OCI-LY7 (cell line): ENCODE measurements at regions not wholly inside any gene's neighbourhood (a gene's known extent, or its start where the extent isn't known, plus 50 kb on each side); places are given as distances from the start of the nearest gene placed in this dataset.
"Not testable (repeated sequence)": the region's sequence is repeated elsewhere in the genome, so short reads cannot be mapped to it uniquely, and the experiment has no call there.

Source experiments
- BruUV-seq: library from RNA; stranded (reverse); fragments of 400-500 nt; replicated peaks from 2 replicates; lab custom pipeline; 2021; lab: Mats Ljungman, UMichigan
- CTCF ChIA-PET: fragments of 300-600 bp; sonication (Branson Sonifier 250); formaldehyde crosslinking; loops from one replicate; lab custom pipeline; 2022; ENCODE audit warnings: antibody characterized with exemption; ENCODE audit not compliant: unreplicated experiment; lab: Charles Lee
- POLR2A ChIA-PET: fragments of 300-600 bp; sonication (Branson Sonifier 250); formaldehyde crosslinking; loops from one replicate; lab custom pipeline; 2022; ENCODE audit warnings: antibody characterized with exemption; lab: Charles Lee
- DNase-seq: peaks from one replicate; pipeline ENCODE4 v3.0.0-alpha.2; 2015; ENCODE audit warnings: low spot score
- H2AFZ ChIP-seq: fragments of 200-600 bp; sonication (generic), shearing (Covaris generic); 2 replicates; pipeline ENCODE4 v1.6.1; 2014; ENCODE audit warnings: mild to moderate bottlenecking, antibody characterized with exemption, low read length, moderate library complexity
- H3K27ac ChIP-seq: fragments of 200-600 bp; sonication (generic); 2 replicates; pipeline ENCODE4 v1.5.1; 2014; ENCODE audit warnings: mixed run types, low read depth, mild to moderate bottlenecking, moderate library complexity, low read length, inconsistent platforms; ENCODE audit not compliant: poor library complexity, severe bottlenecking
- H3K36me3 ChIP-seq: fragments of 200-600 bp; sonication (generic); 2 replicates; pipeline ENCODE4 v1.6.1; 2014; ENCODE audit warnings: mild to moderate bottlenecking, antibody characterized with exemption, low read length, moderate library complexity, mixed read lengths; ENCODE audit not compliant: insufficient read depth
- H3K4me1 ChIP-seq: fragments of 200-600 bp; sonication (generic); 2 replicates; pipeline ENCODE4 v1.5.1; 2014; ENCODE audit warnings: mild to moderate bottlenecking, low read length; ENCODE audit not compliant: insufficient read depth, poor library complexity, severe bottlenecking
- H3K4me2 ChIP-seq: fragments of 200-600 bp; sonication (generic); 2 replicates; pipeline ENCODE4 v1.6.1; 2014; ENCODE audit warnings: mild to moderate bottlenecking, low read length
- H3K4me3 ChIP-seq: fragments of 200-600 bp; sonication (generic); 2 replicates; pipeline ENCODE4 v1.5.1; 2014; ENCODE audit warnings: mild to moderate bottlenecking, low read depth, low read length; ENCODE audit not compliant: poor library complexity, severe bottlenecking
- H3K79me2 ChIP-seq: fragments of 200-600 bp; sonication (generic); 2 replicates; pipeline ENCODE4 v1.6.1; 2016; ENCODE audit warnings: low read depth, mild to moderate bottlenecking, low read length, moderate library complexity, mixed read lengths; ENCODE audit not compliant: insufficient read depth
- H3K9me2 ChIP-seq: fragments of 200-600 bp; sonication (generic); 2 replicates; pipeline ENCODE4 v1.6.1; 2016; ENCODE audit warnings: mild to moderate bottlenecking, low read length, mixed read lengths; ENCODE audit not compliant: insufficient read depth
- H3K9me3 ChIP-seq: fragments of 200-600 bp; sonication (generic); 2 replicates; pipeline ENCODE4 v1.6.1; 2014; ENCODE audit warnings: mild to moderate bottlenecking, mixed run types, low read length, mixed read lengths
- H4K20me1 ChIP-seq: fragments of 200-600 bp; sonication (generic); 2 replicates; pipeline ENCODE4 v1.6.1; 2014; ENCODE audit warnings: mild to moderate bottlenecking, antibody characterized with exemption, low read length, moderate library complexity, mixed read lengths; ENCODE audit not compliant: insufficient read depth
- CTCF ChIP-seq: fragments of 200-600 bp; sonication (generic); conservative IDR thresholded peaks from 2 replicates; pipeline ENCODE4 v1.5.1; 2014; ENCODE audit warnings: mild to moderate bottlenecking, antibody characterized with exemption, low read length, moderate library complexity, mixed read lengths
- EZH2phosphoT487 ChIP-seq: fragments of 200-600 bp; sonication (generic); IDR thresholded peaks from 2 replicates; pipeline ENCODE4 v1.6.1; 2018; ENCODE audit warnings: low read depth, borderline replicate concordance, mild to moderate bottlenecking, mixed run types, antibody characterized with exemption, low read length, moderate library complexity, mixed read lengths
- intact Hi-C: fragments of 100-400 bp; cut with micrococcal nuclease; formaldehyde crosslinking; loops from one replicate; pipeline ENCODE4 v1.10.0; 2022; ENCODE audit not compliant: unreplicated experiment

GRCh38 chr9:31916591-31917241 lies 467.7 kb upstream of the ACO1 start:
- CTCF ChIA-PET = no interaction called here
- Histone ChIP-seq H3K9me2 (no peaks in the 10 kb centered on the region), H3K9me3 (no peaks in the 10 kb centered on the region), H3K36me3 (no peaks in the 10 kb centered on the region), H2AFZ (no peak overlapping the region), H3K4me2 (no peak overlapping the region), H3K79me2 (no peaks in the 10 kb centered on the region), H4K20me1 (no peaks in the 10 kb centered on the region), H3K27ac (no peak overlapping the region), H3K4me3 (no peak overlapping the region), H3K4me1 (no peaks in the 10 kb centered on the region)
- POLR2A ChIA-PET = no interaction called here
- intact Hi-C loops = no loop called here
- no TSS peak for BruUV-seq
- TF ChIP-seq CTCF = no peak; the same call in 1 of the 2 replicates
- TF ChIP-seq EZH2phosphoT487 = no peak
- no peak for DNase-seq

GRCh38 chr9:31937737-31938136 lies 446.7 kb upstream of the ACO1 start:
- POLR2A ChIA-PET, H3K36me3 ChIP-seq, H3K4me2 ChIP-seq, BruUV-seq, H3K79me2 ChIP-seq, H3K9me2 ChIP-seq, CTCF ChIA-PET, H3K4me1 ChIP-seq, DNase-seq, H3K27ac ChIP-seq, intact Hi-C loops, H3K4me3 ChIP-seq, H2AFZ ChIP-seq, H3K9me3 ChIP-seq, H4K20me1 ChIP-seq: not testable (repeated sequence)

GRCh38 chr9:31950756-31951155 lies 433.7 kb upstream of the ACO1 start:
- intact Hi-C loops = no loop called here
- H3K4me1 ChIP-seq = no peaks in the 10 kb centered on the region
- ChIA-PET CTCF (no interaction called here), POLR2A (no interaction called here)
- H3K9me2 ChIP-seq = no peaks in the 10 kb centered on the region
- no peaks in the 10 kb centered on the region for H4K20me1 ChIP-seq
- no peak overlapping the region for H2AFZ ChIP-seq
- TF ChIP-seq EZH2phosphoT487 (no peak), CTCF (no peak)
- no peak overlapping the region for H3K4me2 ChIP-seq
- H3K36me3 ChIP-seq = no peaks in the 10 kb centered on the region
- H3K4me3 ChIP-seq = no peak overlapping the region
- BruUV-seq = no TSS peak
- H3K27ac ChIP-seq = no peak overlapping the region
- H3K79me2 ChIP-seq = no peaks in the 10 kb centered on the region
- H3K9me3 ChIP-seq = no peaks in the 10 kb centered on the region
- DNase-seq = no peak
